ENCODE measurements at regions not wholly inside any gene's neighbourhood (a gene's known extent, or its start where the extent isn't known, plus 50 kb on each side); places are given as distances from the start of the nearest gene placed in this dataset.

DNA sequence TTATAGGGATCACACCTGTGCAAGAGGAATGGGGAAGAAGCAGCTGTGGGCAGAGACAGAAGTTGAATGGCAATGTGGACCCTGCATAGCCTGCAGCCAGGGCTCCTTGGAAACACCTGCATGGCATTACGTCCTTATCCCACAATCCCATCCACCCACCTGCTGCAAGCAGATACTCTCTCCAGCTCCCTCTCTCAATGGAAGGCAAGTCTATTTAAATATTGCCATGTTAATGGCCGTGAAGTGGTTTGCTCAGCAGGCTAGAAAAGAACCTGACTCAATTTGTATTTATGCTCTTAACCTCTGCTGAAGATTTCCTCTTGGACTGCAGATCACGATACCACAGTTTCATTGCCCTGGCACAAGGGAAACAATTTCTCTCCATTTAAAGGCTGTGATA, 417.0 kb downstream of the TYW1 start:
- DNase-seq (ENCODE audit: low read depth in 2 of 2, low spot score in 1 of 2) = no peak

DNA sequence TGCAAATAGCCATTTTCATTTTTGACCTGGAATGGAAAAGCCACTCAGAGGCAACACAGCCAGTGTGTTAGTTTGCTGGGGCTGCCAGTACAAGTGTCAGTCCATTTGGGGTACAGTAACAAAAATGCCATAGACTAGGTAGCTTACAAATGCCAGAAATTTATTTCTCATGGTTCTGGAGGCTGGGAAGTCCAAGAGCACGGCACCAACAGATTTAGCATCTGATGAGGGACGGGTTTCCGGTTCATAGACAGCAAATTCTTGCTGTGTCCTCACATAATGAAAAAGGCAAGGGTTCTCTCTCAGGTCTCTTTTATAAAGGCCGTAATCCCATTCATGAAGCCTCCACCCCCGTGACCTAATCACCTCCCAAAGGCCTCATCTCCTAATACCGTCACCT, 418.2 kb downstream of the TYW1 start:
- no peak for DNase-seq (ENCODE audit: low read depth in 2 of 2, low spot score in 1 of 2)

DNA sequence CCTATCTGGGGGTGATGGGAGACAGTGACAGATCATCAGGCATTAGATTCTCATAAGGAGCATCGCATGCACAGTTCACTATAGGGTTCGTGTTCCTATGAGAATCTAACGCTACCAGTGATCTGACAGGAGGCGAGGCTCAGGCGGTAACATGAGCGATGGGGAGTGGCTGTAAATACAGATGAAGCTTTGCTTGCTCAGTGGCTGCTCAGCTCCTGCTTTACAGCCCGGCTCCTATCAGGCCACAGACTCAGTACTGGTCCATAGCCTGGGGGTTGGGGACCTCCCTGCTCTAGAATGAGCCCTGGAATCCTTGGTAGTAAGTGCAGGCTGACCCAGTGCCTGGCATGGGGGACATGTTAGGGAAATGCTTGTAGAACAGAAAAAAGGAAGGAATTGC, 426.0 kb downstream of the TYW1 start:
- no peak for DNase-seq (ENCODE audit: low read depth in 2 of 2, low spot score in 1 of 2)

DNA sequence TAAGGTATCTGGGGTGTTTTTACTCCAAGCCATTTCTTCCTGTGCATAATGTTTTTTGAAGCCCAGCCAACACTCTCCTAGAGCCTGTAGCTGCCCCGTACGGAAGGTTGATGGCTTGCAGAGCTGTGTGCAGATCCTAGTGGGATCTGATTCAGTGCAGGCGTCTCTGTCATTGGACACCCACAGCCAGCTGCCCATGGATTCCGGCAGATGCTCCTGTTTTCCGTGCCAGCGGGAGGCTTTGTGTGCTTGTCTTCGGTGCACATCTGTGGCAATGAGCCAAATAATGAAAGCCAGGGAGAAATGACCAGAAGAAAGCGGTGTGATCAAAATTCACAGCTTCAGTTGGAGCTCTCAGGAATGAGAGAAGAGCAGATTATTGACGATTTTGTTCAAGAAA, 426.4 kb downstream of the TYW1 start:
- no peak for DNase-seq (ENCODE audit: low read depth in 2 of 2, low spot score in 1 of 2)

DNA sequence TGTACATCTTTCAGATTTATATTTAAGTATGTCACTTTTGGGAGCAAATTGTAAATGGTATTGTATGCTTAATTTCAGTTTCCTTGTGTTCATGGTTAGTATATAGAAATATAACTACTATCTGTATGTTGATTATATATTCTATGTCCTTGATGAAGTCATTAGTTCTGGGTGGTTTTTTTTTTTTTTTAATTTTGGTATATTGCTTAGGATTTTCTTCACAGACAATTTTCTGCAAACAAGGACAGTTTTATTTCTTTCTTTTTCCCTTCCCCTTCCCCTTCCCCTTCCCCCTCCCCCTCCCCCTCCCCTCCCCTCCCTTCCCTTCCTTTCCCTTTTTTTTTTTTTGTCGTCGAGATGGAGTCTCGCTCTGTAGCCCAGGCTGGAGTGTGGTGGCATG, 430.0 kb downstream of the TYW1 start:
- DNase-seq (ENCODE audit: low read depth in 2 of 2, low spot score in 1 of 2) = no peak

DNA sequence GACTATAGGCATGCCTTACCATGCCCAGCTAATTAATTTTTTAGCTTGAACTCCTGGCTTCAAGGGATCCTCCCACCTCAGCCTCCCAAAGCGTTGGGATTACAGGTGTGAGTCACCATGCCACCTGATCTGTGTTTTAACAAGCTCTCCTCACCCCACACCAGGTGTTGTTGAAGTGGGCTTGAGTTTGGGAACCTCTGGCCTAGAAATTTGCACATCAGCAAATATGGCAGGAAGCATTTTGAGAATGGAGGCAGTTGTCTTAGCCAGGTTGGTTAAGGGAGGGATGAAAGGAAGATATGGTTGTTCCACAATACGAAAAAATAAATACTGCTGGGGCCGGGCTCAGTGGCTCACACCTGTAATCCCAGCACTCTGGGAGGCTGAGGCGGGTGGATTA, 433.1 kb downstream of the TYW1 start:
- DNase-seq (ENCODE audit: low read depth in 2 of 2, low spot score in 1 of 2) = no peak

DNA sequence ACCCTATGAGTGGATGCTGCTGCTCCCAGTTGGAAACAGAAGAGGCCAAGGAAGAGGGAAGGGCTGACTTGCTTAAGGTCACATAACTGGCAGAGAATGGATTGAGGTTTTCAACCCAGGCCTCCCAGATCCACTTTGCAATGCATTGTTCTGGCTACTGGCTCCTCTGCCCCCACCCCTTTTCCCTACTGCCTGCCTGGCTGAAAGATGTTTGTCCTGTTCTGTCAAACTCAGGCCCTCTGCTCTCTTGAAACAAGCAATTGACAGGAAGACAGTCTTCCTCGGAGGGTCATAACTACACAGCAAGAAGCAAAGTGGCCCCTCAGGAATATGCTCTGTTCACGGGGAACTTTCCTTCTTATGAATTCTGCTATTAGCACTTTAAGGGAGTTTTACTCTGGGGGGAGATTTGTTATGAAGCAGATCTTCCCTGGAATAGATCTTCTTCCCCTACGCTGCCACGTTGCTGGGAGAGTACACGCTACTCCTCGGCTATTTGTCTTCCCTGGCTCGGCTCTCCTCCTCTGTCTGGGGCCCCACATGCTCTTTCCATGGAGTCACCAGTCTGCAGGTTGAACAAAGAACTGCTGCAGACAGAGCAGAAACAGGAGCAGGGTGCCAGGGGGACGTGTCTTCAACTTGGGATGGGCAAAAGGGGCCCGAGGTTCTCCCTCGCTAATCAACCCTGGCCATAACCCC, 436.1 kb downstream of the TYW1 start:
- DNase-seq (ENCODE audit: low read depth in 2 of 2, low spot score in 1 of 2) = no peak

DNA sequence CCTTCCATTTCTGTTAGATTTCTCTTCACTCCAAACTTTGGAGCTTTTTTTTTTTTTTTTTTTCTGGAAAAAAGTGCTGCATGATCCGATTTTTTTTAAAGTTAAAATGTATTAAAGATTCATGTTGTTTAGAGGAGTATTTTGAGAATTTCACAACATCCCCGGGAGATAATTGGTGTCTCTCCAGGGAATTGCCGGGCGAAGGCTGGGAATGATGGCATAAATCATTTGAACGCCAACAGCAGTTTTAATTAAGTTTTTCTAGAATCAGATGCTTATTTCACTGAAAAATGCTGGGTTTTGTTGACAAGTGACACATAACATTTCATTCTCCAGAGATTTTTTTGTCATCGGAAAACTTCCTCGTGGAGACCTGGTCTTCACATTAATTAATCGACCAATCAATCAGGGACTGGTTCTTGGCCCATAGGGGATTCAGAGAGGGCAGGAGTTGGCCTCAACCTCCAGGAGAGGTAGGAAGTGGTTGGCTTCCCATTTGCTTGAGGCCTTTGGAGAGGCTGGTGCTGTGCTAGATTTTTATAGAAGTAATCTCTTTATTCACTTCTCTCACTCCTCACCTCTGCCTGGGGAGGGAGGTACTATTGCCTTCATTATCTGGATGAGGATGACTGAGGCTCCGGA, 439.4 kb downstream of the TYW1 start:
- DNase-seq (ENCODE audit: low read depth in 2 of 2, low spot score in 1 of 2) = no peak

DNA sequence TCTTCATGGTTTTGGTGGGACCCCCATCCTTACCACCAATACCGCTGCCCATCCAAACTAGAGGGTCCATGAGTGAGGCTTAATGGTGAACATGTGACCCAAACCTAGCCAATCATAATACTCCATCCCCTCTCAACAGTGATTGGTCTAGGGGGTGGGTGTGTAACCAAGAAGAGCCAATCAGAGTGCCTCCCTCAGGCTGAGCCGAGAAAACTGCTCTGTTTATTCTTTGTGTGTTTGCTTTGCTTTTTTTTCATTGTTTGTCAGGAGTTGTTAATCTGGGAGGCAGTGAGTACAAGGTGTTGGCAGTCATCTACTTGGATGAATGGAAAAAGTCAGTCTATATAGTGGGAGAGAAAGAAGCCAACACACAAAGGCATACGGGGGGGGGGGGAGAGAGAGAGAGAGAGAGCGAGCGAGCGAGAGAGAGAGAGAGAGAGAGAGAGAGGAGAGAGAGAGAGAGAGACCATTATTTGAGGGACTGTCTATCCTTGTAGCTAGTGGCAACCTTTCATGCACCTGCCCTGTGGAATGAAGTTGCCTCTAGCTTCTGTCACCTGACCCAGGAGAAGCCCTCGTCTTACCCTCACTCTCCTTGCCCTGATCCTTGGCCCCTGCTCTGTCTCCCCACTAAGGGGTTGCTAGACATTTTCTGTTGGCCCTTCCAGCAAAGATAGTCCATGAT, 441.7 kb downstream of the TYW1 start:
- no peak for DNase-seq (ENCODE audit: low read depth in 2 of 2, low spot score in 1 of 2)

DNA sequence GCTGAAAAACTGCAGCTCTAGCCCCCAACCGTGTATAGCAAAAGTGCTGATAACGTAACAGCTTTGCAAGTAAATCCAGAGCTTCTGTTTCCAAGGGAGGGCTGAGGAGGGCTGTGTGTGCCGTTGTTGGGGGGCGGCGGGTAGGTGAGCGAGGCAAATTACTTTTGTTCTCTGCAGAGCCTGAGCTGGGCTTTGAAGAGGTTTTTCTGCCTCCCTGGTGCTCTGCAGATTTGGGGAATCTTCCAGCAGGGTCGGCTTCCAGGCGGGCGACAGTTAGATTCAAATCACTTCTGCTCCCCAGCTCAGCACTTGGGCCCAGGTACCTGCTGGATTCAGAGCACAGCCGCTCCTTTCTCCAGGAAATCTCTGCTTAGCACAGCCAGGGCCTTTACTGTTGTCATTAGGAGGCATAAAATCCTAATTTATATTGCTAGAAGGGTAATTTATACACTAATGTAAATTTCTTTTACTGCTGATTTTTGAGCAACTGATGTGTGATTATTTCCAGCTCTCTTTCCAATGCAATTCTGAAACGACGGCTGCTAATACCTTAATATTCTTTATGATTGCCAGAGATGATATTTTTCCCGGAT, 442.4 kb downstream of the TYW1 start:
- no peak for DNase-seq (ENCODE audit: low read depth in 2 of 2, low spot score in 1 of 2)

DNA sequence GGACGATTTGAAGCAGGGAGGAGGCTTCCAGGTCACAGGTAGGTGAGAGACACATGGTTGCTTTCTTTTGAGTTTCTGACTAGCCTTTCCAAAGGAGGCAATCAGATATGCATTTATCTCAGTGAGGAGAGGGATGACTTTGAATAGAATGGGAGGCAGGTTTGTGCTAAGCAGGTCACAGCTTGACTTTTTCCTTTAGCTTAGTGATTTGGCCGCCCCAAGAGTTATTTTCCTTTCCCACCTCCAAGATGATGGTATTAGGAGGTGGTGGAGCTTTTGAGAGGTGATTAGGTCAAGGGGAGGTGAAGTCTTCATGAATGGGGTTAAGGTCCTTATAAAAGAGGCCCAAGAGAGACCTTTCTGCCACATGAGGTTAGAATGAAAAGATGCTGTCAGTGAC, 443.7 kb downstream of the TYW1 start:
- DNase-seq (ENCODE audit: low read depth in 2 of 2, low spot score in 1 of 2) = no peak

DNA sequence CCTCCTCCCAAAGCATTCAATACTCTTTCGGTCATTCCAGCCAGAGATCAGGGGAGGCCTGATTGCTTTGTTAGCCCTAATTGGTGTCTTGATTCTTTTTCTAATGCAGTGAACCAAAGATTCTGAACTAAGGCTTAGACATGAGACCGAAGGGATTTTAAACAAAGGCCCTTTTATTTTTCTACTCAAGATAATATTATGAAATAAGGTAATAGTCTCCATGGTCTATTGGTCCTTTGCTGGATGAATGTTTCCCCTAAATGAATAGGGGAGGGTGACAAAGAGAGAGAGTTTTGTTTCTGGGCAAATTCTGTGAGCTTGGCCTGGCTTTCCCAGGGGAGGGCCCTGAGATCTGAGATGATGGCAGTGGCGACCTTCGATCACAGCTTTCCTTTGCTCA, 449.1 kb downstream of the TYW1 start:
- no peak for DNase-seq (ENCODE audit: low read depth in 2 of 2, low spot score in 1 of 2)

DNA sequence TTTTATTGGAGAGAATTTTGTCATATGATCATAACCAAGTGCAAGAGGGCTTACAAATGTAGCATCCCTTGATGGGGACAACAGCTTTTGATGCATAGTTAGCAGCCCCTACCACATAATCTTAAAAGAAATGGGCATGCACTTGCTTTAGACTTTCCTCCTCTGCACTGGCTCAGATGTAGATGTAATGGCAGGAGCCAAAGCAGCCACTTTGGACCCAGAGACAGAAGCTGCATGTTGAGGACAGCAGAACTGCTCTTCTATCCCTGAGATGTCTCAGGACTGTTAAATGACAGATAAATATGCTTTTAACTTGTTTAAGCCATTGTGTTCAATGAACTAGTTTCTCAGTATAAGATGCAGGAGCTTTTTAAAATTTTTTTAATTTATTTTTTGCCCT, 450.7 kb downstream of the TYW1 start:
- DNase-seq (ENCODE audit: low read depth in 2 of 2, low spot score in 1 of 2) = no peak

DNA sequence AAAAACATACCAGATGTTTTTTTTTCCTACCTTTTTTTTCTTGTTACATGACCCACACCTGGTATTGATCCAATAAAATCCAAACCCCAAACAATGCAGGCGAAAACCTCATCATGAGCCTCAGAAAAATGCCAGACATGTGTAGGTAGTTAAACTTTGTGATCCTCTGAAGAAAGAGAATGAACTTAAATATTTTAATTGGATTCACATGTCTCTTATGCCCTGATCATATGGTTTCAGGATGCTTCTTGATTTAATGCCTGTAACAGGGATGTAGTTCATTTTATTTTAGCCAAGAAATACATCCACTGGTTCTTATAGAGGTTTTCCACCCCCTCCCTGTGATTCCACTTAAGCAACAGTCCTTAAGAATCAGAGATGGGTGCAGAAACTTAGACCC, 451.6 kb downstream of the TYW1 start:
- DNase-seq (ENCODE audit: low read depth in 2 of 2, low spot score in 1 of 2) = no peak

DNA sequence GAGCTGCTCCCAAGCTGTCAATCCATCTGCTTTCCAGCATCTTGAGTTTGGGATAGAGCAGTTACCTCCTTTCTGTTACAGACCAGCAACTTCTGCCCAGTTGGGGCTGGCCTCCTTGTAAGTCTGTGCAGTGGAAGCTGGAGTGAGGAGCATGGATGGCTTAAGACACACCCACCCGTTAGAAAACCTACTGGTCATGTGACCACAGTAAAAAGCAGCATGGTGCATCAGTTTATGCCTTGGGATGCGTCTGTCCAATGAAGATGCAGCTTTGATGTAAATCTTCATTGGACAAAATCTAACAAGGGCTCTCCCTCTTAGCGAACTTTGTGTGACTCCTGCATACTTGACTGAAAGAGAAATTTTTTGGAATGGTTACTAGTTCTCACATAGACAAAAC, 453.5 kb downstream of the TYW1 start:
- DNase-seq (ENCODE audit: low read depth in 2 of 2, low spot score in 1 of 2) = no peak

DNA sequence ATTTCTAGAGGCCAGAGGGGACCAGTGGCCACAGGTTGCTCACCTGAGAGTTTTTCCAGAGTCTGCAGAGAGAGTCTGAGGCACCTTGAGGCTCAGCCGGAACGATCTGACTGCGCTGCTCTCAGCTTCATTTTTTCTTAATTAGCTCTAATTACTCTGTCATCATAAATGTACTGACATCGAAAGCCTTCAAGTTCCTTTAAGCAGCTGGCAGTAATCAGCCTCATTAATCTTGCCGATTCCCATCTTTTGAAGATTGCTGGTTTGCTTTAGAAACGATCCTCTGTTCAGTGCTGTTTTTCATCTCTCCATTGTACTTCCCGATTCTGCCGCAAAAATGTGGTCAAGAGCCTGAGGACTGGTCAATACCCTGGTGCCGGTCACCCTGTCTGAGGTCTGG, 454.7 kb downstream of the TYW1 start:
- no peak for DNase-seq (ENCODE audit: low read depth in 2 of 2, low spot score in 1 of 2)

DNA sequence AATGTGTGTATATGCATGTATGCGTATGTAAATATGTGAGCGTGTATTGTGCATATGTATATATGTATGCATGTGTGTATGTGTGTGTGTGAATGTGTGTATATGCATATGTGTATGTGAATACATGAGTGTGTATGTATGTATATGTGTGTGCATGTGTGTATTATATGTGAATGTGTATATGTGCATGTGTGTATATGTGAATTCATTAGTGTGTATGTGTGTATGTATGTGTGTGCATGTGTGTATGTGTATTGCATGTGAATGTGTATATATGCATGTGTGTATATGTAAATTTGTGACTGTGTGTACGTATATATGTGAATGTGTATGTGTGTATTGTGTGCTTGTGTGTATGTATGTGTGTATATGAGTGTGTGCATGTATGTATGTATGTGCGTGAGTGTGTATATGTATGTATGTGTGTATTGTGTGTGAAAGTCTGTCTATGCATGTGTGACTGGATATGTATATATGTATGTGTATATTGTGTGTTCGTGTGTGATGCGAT, 455.9 kb downstream of the TYW1 start:
- DNase-seq (ENCODE audit: low read depth in 2 of 2, low spot score in 1 of 2) = no peak

DNA sequence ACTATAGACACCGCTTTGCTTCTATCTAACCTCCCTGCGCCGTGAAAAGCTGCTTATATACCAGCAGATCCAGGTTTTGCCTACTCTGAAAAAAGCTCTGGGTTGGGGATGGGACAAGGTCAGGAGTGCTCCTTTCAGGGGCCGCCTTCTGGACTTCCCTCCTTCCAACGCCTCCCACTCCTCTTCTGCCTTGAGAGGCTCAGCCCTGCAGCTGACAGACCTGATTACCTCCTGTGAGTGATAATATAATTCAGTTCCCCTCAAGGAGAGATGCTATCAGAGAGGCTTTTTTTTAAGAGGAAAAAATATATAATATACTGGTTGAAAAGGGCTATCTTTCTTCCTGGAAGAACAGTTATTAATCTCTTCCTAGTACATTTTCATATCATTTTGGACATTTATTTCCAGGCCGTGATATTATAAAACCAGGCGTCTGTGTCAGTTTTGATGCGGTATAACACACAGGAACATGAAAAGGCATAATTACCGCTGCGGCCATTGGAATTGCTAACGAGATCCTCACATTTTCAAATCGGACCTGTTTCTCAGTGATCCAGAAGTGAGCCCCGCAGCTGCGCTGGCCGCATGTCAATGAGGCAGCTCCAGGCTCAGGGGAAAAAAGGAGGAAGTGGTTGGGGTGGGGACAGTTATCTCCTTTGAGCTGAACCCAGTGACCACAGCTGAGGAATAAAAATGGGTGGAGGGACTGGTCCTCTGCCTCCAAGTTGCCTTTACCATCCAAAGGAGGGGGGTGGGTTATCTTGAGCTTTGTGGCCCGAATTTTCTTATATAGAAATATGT, 457.1 kb downstream of the TYW1 start:
- no peak for DNase-seq (ENCODE audit: low read depth in 2 of 2, low spot score in 1 of 2)

DNA sequence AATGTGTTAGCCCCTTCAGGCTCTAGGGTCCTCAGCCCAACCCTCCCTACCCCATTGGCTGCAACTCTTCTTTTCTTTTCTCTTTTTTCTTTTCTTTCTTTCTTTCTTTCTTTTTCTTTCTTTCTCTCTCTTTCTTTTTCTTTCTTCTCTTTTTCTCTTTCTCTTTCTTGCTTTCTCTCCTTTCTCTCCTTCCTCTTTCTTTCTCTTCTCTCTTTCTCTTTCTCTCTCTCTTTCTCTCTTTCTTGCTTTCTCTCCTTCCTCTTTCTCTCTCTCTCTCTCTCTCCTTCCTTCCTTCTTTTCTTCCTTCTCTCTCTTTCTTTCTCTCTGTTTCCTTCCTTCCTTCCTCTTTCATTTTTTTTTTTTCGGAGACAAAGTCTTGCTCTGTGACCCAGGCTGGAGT, 458.9 kb downstream of the TYW1 start:
- no peak for DNase-seq (ENCODE audit: low read depth in 2 of 2, low spot score in 1 of 2)

DNA sequence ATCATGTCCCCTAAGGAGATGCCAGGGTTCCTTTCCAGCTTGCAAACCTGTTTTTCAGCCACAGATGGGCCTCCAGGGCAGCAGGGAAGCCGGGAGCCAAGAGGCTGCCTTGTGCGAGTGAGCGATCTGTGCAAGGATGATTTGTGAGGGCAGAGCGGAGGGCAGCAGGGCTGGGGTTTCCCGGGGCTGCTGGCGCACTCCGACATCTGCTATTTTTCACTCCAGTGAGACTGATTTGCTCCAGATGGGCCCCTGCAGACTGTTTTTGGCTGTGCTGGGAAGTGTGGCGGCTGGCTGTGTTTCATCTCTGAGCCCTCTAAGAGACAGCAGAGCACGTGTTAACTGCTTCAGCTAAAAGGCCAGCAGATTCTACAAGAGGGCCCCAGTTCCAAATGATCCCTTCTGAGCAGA, 466.2 kb downstream of the TYW1 start:
- DNase-seq (ENCODE audit: low read depth in 2 of 2, low spot score in 1 of 2) = no peak

DNA sequence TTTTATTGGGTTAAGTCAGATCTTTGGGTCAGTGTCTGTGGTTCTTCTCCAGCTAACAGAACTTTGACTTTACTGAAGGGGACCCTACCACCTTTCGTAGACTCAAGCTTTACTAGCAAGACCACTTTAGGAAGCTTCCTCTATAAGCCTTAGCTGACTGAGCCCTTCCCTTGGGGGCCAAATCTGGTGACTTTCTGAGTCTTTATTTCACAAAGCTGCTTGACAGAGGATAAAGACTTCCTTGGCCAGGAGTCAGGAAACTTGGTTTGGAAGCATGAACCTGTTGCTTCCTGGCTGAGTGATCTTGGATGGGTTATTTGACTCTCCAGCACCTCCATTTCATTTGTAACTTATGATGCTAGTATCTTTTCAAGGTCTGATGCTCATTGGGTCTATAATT, 466.7 kb downstream of the TYW1 start:
- no peak for DNase-seq (ENCODE audit: low read depth in 2 of 2, low spot score in 1 of 2)
